HK-2 (cell line): ENCODE measurements at regions not wholly inside any gene's neighbourhood (a gene's known extent, or its start where the extent isn't known, plus 50 kb on each side); places are given as distances from the start of the nearest gene placed in this dataset.

Experiments used
- DNase-seq: peaks from one replicate; pipeline ENCODE4 v3.0.0-alpha.2; 2018; ENCODE audit not compliant: unreplicated experiment

DNA sequence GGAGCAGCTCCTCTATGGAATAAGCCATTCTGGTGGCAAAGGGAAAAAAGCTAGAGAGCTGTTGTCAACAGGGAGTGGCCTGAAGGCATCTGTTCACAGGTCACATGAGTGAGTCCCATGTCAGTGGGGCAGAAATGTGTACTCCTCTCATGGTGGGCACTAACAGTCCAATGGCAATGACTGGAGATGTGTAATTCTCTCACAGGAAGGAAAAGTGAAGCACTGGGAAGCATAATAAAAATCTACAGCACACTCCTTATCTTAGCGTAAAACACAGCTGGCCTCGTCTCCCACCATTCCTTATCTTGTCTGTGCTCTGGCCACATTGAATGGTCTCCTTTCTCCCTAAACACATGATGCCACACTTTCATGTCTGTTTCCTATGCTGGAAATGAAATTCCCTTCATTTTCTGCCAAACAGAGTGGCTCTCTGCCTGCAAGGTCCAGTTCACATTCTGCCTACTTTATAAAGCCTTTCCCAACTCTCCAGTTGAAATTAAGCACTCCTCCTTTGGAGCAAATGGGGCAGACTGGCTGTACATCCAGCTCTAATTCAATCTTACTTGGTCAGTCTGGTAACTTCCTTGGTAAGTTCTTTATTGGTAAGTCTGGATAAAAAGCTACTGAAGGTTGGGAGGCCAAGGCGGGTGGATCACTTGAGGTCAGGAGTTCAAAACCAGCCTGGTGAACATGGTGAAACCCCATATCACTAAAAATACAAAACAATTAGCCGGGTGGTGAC is 139.8 kb downstream of the RPL22L1 start:
- DNase-seq = no peak

DNA sequence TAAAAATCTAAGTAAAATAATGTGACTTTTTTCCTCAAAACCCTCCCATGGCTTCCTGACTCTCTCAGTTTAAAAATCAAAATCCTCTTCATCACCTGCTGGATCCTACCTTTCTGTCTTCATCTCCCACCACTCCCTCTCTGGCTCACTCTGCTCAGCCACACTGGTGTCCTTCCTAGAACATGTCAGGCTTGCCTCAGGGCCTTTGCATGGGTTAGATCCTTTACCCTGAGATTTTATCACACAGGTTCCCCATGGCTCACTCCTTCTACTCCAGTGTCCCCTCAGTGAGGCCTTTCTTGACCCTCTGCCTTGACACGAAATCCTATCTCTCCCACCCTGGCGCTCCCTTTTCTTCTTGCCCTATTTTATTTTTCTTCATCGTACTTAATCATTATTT is 141.8 kb downstream of the RPL22L1 start:
- DNase-seq = no peak

DNA sequence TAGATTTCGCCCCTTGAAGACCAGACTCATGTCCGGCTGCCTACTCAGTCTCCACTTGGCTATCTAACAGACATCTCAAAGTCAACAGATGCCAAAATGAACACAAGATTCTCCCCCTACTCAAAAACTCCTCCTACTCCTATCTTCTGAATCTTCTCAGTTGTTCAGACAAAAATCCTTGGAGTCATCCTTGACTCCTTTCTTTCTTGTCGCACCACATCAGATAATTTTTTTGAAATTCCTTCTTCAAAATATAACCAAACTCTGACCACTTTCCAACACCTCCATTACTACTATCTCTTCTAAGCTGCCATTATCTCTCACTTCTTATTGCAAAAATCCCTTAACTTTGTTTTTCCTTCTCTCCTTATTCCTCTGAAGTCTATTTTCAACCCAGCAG is 141.9 kb upstream of the SLC7A14 start:
- DNase-seq = no peak

DNA sequence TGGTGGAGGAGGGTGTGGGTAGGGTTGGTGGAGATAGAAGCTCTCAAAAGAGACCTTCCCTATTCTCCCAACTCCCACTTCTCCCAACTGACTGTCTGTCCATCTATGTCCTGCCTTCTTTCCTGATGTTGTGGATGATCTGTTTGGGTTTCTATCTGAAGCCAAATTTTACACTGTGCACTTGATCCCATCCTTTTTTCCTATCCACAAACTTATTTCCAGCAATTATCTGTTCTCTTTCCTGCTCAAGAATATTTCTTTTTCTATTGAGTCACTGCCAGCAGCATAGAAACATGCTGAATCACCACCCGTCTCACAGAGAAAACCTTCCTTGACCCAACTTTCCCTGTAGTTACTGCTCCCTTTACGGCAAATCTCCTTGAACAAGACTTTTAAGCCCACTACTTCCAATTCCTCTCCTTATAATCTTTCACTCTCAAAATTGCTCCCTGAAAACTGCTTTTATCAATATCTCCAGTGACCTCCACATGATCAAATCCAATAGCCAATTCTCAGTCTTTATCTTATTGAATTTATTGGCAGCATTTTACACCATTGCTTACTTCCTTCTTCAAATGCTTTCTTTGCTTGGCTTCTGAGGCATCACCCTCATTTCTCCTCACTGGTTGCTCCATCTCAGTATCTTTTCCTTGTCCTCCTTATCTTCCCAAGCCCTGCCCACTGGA is 141.2 kb upstream of the SLC7A14 start:
- DNase-seq = peak; percentile 41

DNA sequence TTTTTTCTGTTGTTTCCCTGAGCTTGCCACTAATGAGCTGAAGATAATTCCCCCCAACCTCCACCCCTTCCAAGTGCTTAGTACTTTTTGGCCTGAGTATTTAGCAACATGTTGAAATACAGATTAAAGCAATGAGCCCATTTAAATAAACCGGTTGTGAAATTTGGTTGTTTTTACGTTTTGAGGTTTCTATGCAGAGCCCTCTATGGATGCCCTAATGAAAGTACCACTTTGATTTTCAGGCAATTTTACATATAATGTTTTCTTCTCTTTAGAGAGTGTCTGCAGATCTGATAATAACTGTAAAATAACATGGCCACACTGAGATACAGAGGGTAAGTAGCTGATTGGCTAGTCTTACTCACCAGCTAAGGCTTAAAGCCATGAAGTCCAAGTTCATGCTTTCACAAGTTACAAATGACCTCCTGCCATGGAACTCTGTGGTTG is 139.4 kb upstream of the SLC7A14 start:
- DNase-seq = no peak

DNA sequence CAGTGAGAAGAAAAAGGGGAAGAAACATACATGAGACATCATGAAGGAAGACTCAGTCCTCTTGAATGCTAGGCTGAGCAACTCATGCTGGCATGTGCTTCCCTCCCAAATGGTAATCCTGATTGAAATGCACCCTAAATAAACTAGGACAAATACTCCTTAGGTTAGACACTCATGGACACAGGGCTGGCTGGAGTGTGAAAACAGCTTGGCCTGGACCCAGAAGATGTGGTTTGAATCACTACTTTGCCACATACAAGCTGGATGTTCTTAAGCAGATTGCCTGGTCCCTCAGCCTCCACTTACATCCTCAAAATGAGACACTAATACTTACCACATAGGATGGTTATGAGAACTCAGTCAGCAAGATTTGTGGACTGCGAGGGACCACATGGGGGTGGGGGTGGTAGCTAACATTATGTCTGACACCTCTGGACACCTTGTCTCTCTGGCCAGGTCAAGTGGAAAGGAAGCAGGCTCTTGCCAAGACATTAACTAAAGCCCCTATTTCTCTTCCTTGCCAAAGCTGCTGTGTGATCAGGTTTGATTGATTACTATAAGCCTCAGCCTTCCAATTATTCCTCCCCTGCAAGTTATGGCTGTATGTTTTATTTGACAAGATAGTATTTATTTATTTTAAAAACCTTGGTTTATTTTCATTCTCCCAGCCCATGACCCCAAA is 138.9 kb upstream of the SLC7A14 start:
- DNase-seq = peak; percentile 41

GRCh38 chr3:170723241-170723640 is 137.4 kb upstream of the SLC7A14 start:
- DNase-seq = no peak

GRCh38 chr3:170721563-170721962 is 135.7 kb upstream of the SLC7A14 start:
- no peak for DNase-seq

- no peak for DNase-seq
Observed at GRCh38 chr3:170719300-170719699, 133.4 kb upstream of the SLC7A14 start.

- no peak for DNase-seq
Observed at GRCh38 chr3:170718848-170719247, 133.0 kb upstream of the SLC7A14 start.

GRCh38 chr3:170717410-170718402 is 131.8 kb upstream of the SLC7A14 start:
- DNase-seq = no peak

DNA sequence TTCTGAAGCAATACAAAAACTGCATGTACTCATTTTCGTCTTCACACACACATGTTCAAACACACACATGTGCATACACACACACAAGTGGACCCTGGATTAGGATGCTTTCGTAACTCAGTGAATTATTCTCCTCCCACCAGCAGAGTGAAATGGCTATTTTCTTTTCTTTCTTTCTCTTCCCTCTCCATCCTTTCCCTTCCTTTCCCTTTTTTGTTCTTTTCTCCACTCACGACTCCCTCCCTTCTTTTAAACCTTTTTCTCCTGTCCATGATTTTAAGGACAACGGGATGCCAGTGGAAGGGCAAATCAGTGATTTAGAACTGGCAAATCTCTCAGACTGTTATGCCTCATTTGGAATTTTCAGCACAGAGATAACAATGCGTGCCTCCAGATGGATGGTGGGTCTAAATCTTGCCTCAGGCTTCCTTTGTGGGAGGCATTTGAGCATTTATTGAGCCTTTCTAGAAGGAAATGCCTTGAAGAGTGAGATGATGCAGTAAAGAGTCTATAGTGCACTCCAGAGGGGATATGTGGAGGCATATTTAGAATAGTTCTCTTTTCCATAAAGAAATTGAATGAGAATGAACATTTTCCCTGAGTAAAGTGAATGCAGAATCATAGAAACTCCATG is 130.4 kb upstream of the SLC7A14 start:
- DNase-seq = no peak

- no peak for DNase-seq
Observed at GRCh38 chr3:170714562-170715535, 129.0 kb upstream of the SLC7A14 start.

DNA sequence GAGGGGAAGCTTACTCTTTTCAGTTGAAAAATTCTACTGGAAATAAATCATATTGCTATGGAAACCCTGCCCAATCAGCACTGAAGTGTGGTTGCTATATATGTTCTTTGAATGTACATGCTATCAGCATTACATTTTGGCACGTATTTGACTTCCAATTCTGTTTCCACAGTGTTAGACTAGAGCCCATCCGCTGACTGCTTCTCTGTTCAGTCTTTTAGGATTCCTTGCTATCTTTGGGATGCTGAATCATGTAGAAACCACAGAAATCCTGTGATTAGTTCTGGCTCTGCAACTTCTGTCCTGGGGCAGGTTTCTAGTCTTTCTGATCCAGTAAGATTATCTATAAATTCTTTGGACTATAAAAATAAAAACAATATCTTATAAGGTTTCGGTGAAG is 128.2 kb upstream of the SLC7A14 start:
- no peak for DNase-seq

DNA sequence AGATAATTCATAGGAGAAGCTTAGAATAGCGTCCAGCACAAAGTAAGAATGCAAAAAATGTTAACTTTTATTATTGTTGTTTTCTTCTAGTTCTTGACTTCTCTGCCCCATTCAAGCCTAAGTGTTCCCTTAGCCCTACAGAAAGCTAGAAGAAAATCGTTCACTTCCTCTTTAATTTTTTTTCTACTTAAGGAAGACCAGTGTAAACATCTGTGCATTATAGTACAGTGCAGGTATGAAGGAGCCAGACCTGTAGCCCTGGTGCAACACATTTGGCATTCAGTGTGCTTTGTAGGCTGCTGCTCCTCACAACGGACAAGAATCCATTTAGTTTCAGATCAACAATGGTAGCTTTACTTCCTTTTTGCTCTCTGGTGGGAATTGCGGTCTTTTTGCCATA is 127.8 kb upstream of the SLC7A14 start:
- DNase-seq = no peak

DNA sequence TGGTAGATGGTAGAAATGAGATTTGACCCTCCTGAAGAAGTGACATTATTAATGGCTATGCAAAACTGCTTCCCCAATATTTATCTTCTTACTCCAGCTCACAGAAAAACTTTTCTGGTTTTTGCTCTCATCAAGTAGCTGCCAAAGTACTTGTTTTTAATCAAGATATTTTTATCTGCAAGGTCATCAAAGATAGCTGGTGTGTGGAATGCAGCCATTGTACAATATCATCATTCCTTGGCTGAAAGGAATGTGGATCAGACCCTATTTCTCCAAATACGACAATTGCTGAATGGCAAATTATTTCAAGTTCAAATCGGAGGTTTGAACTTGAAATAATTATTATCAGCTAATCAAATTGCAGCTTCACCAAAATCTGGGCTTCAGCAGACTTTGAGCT is 126.9 kb upstream of the SLC7A14 start:
- DNase-seq = no peak

DNA sequence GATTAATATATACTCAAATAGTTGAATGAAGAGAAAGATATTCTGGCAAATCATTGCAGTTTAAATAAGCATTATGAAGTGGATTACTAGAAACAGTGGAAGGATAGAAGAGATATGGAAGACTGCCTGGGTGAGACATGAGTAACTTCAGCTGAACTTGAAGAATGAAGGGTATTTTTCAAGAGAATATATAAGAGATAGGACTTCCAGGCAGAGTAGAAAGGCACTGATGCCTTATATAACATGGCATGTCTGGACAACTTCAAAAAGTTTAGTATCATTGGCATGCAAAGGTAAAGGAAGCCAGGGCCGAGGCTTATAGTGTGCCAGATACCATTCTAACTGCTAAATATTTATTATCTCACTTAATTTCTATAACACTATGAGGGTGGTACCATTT is 126.5 kb upstream of the SLC7A14 start:
- DNase-seq = no peak

- DNase-seq = no peak
Observed at GRCh38 chr3:170711786-170712185, 125.9 kb upstream of the SLC7A14 start.

- DNase-seq = no peak
Observed at GRCh38 chr3:170709046-170709445, 123.2 kb upstream of the SLC7A14 start.

DNA sequence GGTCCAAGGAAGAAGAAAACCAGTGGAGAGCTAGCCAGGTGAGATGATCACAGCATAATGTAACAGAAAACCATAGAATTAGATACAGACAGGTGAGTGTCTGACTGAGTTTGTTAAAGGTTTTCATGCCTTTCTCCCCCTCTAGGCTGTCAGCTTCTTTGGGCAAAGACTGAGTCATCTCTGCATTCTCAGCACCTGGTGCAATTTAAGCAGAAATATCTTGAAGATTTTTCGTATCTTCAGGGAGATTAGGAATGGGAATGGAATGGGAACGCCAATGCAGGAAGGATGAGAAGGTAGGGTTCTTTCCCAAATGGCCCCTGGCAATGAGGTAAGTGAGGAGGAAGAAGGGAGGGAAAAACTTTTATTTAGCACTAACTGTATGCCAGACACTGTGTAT is 122.0 kb upstream of the SLC7A14 start:
- DNase-seq = no peak
